GM19240 (cell line): ENCODE measurements at regions not wholly inside any gene's neighbourhood (a gene's known extent, or its start where the extent isn't known, plus 50 kb on each side); places are given as distances from the start of the nearest gene placed in this dataset.

ENCODE experiments used
- DNase-seq: peaks from one replicate; pipeline ENCODE4 v3.0.0; 2011; ENCODE audit warnings: low spot score; ENCODE audit not compliant: insufficient read length

DNA sequence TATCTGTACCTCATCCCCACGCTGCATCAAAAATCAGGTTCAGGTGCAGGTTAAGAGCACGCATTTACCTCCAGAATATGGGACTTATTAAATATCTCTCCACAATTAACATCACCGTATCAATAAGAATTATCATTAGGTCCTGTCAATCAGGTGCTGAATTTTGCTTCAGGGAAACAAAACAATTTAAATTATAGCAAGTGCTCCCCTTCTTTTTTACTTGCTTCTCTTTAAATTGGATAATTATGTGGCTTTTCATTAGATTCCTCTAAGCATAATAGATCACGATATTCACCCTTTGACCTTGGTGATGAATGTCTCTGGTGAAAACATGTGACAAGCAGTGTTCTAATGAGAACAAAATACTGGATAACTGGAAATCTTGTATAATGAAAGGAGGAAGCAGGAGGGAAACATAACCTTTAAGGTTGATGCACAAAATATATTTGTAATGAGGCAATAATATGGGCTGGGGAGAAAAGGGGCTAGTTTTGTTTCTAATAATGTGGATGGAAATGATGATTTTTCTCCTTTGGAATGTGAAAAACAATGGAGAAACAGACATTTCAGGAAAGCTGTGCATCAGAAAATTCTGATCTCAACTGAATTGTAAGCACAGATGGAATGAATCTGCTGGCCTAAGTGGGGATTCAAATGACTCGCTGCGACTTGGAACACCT is 166.9 kb downstream of the SNX10 start:
- no peak for DNase-seq

DNA sequence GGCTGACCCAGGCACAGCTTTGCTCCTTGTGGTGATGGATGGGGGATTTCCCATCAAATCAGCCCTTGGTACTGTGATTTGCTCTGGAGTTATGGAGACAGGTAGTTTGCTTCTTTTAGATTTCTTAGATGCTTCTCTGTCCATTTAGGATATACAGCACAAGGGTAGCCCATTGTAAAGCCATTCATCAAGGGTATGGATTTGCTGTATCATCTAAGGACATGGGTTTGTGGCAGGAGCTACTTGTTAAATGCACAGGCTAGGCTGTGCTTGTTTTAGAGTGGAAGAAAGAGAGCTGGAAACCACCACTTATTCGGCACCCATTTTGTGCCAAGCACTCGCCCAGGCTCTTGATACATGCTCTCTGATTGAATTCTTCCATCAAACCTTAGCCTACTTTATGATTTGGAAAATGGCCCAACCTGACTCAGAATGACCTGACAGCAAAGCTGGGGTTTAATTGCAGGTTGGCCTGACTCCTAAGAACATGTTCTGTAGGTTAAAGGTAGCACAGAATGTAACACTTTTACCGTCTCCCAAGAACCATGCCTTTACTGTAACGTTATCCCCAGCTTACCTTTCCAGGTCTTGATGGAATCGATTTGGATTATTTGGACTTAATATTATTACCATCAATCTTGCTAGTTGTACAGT is 168.0 kb downstream of the SNX10 start:
- no peak for DNase-seq

DNA sequence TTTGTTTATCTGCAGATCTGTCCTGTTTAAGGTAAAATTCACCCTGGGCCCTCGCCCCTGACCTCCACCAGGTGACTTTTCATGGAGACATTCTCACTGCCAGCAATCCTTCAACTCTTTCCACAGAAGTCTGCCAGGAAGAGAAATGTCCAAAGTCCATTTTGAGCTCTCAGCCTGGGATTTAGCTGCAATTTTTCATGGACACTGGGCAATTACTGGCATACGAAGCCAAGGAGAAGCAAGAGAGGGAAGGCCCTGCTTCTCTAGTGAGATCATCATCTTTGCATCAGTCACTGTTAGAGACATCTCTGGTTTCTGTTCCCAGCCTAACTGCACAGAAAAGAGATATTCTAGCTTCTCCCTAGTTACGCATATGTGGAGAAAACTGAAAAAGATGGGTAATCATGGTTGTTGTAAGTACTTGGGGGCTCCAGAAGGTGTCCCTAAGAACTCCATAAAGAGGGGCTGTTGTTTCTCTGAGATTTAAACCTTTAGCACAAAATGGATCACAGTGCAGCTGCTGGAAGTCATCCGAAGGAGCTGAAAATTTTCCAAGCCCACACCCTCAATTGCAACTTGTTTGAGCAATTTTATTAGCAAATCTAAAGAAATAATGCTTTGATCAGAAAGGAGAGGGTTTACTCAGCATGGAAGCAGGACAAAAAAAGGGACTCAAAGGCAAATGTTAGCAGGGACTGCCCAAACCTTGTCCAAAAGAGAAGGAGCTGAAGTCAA is 168.9 kb downstream of the SNX10 start:
- no peak for DNase-seq

DNA sequence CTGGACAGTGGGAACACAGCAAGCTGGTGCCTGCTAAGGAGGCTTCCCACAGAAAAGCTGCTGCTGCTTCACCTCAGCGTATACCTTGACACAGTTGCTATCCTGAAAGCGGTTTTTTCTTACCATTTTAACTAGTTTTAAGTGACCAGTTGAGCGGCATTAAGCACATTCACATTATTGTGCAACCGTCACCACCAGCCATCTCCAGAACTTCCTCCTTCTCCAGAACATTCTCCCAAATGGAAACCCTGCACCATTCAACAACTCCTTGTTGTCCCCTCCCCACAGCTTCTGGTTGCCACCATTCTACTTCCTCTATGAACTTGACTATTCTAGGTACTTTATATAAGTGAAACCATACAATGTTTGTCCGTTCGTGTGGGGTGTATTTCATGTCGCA is 169.9 kb downstream of the SNX10 start:
- no peak for DNase-seq

DNA sequence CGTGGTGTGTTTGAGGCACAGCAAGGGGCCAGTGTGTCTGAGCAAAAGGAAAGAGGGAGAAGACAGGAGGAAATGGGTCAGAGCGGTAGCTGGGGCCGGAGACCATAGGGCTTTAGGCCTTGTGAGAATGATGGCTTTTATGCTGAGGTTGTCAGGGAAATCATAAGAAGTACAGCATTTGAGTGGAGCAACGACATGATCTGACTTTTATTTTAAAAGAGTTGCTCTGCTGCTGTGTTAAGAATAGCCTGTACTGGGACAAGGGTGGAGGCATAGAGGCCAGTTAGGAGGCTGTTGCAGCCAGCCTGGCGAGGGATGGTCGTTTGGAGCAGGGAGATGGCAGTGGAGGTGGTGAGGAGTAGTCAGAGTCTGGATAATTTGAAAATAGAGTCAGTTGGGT is 174.3 kb downstream of the SNX10 start:
- no peak for DNase-seq

DNA sequence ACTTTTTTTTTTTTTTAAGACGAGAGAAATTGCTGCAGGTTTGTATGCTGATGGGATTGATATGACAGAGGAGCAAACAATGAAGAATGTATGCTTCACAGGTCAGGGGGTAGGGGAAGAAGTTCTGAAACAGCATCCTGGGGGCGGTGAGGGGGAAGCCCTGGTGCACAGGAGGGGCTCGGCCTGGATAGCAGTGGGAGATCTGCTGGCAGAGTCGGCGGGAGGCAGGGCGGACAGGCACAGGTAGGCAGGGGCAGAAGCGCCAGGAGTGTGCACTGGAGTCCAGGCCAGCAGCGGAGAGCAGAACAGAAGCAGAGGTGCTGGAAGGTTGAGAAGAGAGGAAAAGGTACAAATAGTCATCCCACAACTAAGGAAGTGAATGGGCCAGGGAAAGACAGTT is 175.4 kb downstream of the SNX10 start:
- no peak for DNase-seq

DNA sequence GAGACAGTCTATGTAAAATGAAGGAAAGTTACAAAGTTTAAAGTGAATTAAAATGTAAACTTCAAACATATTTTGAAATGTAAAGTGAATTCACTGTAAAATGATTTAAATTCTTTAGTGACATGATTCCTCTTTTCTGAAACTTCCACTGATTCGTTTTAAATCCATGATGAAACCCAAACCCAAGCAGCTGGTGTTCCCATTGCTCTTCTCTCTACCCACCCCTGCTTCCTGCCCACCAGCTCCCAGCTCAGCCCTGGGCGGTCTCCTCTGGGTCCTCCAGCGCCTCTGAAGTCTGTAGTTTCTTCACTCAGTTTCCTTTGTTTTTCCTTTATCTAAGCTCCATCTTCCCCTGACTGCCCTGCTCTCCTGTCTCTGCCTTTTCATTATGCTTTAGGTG is 175.9 kb downstream of the SNX10 start:
- no peak for DNase-seq

DNA sequence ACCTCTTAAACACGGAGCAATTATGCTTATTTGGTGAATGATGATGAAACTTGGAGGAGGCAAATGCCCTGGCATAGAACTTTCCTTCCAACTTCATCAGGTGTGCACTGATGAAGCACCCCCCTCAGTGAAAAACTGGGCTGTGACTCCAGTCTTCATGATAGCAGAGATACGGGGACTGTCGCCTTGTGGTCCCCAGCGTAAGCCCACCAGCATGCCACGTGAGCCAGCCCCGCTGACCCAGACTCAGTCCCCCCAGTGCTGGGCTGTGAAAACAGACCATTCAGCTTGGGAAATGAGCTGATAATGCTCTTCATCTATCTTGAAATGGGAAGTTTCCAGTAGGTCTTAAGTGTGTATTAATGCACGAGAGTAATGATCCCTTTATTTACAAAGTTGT is 177.0 kb downstream of the SNX10 start:
- DNase-seq: no peak

DNA sequence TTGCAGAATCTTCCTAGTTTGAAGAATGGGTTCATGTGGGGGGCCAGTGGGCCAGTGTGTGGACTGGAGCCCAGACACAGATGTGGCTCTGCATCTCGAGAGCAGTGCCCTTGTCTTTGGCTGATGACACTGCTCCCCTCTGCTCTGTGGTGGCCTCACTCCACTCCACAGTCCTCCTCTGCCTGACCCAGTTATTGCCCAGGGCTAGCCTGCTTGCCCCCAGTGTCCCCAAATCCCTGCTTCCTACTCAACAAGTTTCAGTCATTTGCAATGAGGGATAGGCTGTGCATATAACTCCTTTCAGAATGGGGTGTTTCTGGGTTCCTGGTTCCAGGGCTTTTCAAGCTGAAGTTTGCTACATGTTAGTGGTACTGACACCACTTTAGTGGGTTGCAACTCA is 177.5 kb downstream of the SNX10 start:
- DNase-seq: no peak

DNA sequence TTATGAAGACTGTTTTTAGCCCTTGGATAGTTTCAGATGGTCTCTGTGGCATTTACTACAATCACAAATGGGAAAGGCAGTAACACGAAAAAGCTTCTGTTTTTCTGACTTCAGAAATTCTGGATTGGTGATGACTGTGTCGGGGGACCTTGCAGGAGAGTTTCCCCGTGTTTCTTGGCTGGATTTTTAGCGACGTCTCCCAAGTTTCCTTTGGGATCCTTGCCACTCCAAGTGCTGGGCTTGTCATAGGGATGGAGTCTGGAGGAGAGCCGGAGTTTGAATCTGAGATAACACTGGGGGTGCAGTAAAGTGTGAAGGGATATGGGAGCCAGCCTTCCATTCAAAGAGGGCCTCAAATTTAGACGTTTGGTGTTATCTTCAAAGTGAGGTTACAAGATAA is 179.0 kb downstream of the SNX10 start:
- no peak for DNase-seq

DNA sequence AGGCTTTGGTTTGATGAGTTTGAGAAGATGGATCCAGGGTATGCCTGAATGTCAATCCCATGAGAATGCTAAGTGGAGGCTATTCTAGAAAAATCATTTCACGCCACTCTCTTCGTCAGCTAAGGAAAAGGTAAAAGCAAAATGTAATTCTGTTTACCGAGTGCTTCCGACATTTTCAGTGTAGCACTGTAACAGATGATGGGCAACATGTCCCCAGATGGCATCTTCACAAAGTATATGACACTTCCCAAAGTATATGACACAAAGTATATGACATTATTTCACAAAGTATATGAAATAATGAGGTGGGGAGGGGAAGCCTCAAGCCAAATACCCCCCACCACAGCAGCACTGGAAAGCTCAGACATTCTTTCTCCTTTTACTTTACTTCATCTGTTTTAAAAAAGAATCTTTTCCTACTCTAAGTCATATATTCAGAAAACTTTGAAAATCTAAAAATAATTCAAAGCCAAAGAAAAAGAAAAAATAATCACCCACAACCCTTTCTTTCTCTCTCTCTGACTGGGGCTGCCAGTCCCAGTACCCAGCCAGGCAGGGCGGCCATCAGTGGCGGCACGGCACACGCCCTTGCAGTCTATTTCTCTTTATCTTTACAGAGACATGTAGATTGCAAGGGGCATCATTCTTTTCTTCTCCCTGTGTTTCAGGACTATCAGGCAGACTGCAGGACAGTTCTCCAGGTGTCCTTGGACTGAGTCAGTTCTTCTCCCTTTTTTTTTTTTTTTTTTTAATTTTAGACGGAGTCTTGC is 179.8 kb downstream of the SNX10 start:
- DNase-seq: no peak

DNA sequence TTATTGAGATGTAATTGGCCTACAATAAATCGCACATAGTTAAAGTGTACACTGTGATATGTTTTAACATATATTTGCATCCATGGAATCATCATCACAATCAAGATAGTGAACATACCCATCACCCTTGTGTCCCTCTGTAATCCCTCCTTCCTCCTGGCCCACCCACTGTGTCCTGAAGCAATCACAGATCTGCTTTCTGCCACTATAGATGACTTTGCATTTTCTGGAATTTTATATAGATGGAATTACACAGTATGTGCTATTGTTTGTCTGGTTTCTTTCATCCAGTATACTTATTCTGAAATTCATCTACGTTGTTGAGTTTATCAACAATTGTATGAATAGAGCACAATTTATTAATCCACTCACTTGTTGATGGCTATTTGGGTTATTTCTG is 181.3 kb downstream of the SNX10 start:
- DNase-seq: no peak

DNA sequence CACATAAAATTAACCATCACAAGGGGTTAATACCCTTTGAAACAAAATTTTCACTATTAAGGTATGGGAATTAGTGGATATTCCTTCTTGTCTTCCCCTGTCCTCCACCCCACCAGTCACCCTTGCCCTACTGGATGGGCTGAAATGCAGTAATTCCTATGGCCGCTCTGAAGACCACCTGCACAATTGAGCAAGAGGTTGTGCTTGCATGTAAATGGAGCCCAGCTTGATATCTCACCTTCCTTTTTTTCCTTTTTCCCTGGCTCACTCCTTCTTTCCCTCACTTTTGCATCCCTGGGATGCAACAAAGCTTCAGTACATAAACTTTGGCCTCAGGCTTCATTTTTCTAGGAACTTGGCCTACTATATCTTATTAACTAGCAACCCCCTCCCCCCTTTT is 184.6 kb downstream of the SNX10 start:
- no peak for DNase-seq

DNA sequence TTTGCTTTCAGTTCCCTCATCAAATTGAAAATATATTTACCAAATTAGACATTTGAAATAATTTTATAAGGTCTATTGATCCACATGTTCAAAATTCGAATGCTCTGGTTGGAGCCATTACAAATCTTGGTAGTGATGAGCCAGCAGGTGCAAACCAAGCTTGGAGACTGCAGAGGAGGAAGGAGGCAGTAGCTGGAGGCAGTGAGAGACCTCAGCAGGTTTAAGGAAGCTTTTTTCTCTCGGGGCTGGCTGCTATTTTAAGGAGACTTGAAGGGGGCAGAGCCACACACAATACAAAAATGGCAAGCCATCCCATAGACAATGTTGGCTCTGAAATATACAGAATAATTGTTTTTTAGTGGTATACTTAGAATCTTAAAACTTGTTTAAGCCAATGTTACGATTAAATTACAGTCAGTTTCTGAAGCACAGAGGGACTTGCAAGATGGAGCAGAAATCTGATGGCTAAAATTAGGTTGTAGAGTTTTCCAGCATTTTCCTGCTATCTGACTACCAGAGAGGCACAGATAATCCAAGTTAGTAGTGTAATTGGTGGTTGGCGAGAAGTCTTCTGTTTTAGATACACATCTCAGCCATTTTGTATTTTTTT is 185.8 kb downstream of the SNX10 start:
- no peak for DNase-seq

DNA sequence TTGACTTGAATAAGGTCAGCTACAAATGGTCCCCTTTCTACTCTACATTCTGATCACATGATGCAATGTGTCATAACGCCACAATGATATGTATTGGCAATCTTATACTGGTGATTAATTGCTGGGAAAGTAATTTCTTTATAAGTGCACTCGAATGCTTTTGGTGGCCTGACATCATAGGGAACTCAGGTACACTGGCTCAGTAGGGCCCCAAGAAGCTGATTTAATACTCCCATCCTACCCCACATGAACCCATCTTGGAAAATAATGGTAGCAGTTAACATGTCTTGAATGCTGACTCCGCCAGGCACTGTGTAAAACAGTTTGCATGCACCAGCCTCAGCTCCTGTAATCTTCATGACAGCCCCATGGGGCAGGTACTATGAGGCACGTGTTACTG is 186.9 kb downstream of the SNX10 start:
- no peak for DNase-seq

DNA sequence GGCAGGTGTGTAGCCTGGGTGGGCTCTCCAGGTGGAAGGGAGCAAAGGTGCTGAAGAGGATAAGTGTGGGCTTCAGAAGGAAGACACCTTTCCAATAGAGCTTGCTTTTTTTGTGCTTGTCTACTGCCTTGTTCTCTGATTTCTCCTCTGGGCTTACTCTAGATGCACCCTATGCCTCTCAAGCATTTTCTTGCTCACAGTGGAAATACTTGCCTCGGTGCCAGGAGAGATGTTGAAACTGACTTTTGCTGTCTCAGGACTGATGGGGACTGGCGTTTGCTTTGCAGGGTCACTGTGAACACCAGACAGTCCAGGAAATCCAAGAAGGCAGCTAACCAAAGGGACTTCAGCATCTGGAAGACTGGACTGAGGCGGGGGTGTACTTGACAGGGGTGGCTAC is 187.9 kb downstream of the SNX10 start:
- no peak for DNase-seq

DNA sequence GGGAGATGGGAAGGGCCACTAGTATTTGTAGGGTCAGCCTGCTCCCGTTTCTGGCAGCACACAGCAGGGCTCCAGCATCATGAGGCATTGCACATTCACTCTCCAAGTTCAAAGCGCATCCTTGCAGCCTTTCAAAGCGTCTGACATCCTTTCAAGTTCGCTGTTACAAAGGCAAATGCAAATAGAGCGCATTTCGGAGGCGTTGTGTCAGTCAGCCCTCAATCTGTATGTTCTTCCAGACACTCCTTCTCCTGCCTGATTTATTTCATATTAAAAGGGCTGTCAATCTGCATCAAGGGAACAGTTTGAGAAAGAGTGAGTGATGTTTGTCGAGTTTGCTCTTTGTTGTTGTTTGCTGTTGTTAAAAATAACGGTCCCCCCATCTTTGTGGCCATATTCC is 188.5 kb downstream of the SNX10 start:
- DNase-seq: no peak

DNA sequence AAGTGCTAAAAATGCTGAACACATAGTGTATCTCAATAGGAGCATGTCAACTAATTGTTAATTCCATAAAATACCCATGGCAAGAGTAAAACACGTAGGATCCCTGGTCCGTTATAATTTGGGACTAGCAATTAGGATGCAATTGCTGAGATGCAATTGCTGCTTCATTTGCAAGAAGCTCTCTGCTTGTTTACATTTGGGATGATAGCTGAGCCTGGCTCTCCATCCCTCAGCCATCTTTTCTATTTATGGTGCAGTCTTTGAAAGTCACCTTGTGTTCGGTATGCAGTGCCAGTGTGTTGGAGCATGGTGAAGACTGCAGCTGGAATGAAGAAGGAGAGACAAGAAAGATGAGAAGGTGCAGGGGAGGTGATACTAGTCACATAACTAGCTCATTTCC is 191.3 kb downstream of the SNX10 start:
- no peak for DNase-seq

DNA sequence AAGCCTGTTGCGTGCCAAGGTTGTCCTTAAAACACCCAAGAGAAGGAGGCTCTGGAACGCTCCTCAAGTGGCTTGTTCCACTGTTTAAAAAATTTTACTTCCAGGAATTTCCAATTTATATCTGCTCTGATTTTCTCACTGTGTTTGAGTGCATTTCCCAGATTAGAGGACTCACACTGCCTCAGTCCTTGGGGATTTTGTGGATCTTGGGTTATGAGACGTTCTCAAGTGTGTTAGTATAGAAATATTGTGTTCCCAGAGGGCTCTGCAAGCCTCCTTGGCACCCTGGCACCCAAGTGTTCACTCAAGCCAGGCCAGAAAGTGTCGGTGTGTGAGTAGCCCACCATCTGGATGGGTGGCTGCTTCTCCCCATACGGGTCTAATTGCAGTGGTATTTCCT is 192.2 kb downstream of the SNX10 start:
- no peak for DNase-seq

DNA sequence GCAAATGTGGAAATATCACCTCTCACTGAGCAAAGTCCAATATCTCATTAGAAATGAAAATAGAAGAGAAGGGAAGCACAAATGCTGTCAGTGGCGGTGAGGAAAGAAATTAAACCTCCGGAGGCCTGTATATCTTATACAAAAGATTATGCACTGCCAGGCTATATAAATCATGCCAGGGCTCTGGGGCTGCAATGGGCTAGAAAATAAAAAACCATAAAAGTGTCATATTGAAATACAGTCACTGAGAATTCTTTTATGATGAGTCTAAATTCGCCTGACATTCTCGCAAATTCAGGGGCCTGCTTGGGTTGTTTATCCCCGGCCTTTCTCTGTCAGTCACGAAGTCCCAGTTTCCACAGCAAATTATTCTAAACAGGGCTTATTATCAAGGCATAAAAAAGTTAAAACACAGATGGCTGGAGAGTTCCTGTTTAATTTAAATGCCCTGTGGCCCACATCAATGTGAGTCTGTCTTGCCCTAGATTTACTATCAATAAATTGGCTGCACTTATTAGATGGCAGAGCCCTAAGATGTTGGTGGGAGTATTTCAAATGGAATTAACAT is 193.8 kb downstream of the SNX10 start:
- DNase-seq: no peak

DNA sequence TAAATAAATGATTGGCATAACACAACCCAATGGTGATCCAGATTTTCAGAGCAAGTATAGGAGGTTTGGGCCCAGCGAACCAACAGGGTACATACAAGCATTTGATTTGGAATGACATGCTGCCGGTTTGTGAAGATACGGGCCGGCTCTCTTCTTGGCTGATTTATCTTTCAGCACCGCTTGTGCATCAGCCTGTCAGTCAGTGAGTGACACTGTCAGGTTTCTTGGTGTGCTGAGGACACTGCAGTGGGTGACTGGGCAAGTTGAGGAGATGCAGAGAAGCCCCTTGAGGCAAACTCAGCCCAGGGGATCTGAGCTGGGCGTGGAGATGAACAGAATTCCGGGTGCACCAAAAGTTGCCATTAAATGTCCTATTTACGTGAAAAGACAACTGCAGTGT is 194.5 kb downstream of the SNX10 start:
- DNase-seq: no peak
